RWPE2 (cell line): ENCODE measurements at regions not wholly inside any gene's neighbourhood (a gene's known extent, or its start where the extent isn't known, plus 50 kb on each side); places are given as distances from the start of the nearest gene placed in this dataset.

Experiments used
- ATAC-seq: fragments of 200-7000 bp; cut with Tn5 transposase; 3 replicates; pipeline ENCODE4 v1.9.1; 2021; ENCODE audit warnings: low read depth
- DNase-seq: peaks from one replicate; pipeline ENCODE4 v3.0.0-alpha.2; 2020; ENCODE audit warnings: low spot score
- H3K27ac ChIP-seq: fragments of 450-650 bp; 2 replicates; pipeline ENCODE4 v1.5.1; 2017; ENCODE audit warnings: mild to moderate bottlenecking; ENCODE audit not compliant: poor library complexity, severe bottlenecking
- H3K27me3 ChIP-seq: fragments of 250-450 bp; sonication (Bioruptor Pico); 2 replicates; pipeline ENCODE4 v1.5.1; 2021; ENCODE audit warnings: mild to moderate bottlenecking, moderate library complexity; ENCODE audit not compliant: insufficient read depth, poor library complexity, severe bottlenecking
- H3K36me3 ChIP-seq: fragments of 250-450 bp; sonication (Bioruptor Pico); 2 replicates; pipeline ENCODE4 v1.5.1; 2020; ENCODE audit warnings: low read depth, mild to moderate bottlenecking, moderate library complexity
- H3K4me1 ChIP-seq: fragments of 250-450 bp; sonication (Bioruptor Pico); 2 replicates; pipeline ENCODE4 v1.5.1; 2021; ENCODE audit warnings: mild to moderate bottlenecking, moderate library complexity; ENCODE audit not compliant: insufficient read depth, poor library complexity, severe bottlenecking
- H3K4me3 ChIP-seq: fragments of 250-450 bp; sonication (Bioruptor Pico); 2 replicates; pipeline ENCODE4 v1.5.1; 2021; ENCODE audit warnings: mild to moderate bottlenecking, moderate library complexity; ENCODE audit not compliant: severe bottlenecking
- H3K9me3 ChIP-seq: fragments of 250-450 bp; sonication (Bioruptor Pico); 2 replicates; pipeline ENCODE4 v1.5.1; 2021; ENCODE audit warnings: mild to moderate bottlenecking, moderate library complexity; ENCODE audit not compliant: severe bottlenecking
- TF ChIP-seq, protein P1 (sequence below): fragments of 450-650 bp; IDR thresholded peaks from one replicate; pipeline ENCODE4 v1.5.1; 2017; ENCODE audit warnings: mild to moderate bottlenecking, moderate library complexity; ENCODE audit not compliant: poor library complexity, severe bottlenecking

DNA sequence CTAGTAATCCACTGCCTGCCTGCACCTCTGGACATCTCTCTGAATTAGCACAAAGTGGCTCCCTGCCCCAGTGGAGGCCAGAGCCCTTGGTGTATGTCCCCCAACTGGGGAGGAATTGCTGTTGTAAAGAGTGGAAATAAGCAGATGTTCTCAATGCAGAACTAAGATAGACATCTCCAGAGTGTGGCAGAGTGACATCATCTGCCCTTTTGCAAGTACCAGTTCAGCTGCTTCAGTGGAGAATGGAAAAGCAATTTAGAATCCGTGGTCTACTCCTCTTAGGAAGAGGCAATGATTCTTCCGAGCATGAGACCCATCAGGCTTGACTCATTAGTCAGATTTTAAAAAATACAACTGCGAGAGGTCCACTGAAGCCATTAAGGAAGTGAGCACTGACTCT, 1512.0 kb upstream of the GOT2 start:
- Histone ChIP-seq H3K27ac (no peak overlapping the region), H3K4me1 (no peaks in the 10 kb centered on the region), H3K36me3 (no peaks in the 10 kb centered on the region), H3K4me3 (no peak overlapping the region), H3K9me3 (no peaks in the 10 kb centered on the region), H3K27me3 (no peaks in the 10 kb centered on the region)
- DNase-seq (no peak), ATAC-seq (no peak)
- TF ChIP-seq, protein P1, sequence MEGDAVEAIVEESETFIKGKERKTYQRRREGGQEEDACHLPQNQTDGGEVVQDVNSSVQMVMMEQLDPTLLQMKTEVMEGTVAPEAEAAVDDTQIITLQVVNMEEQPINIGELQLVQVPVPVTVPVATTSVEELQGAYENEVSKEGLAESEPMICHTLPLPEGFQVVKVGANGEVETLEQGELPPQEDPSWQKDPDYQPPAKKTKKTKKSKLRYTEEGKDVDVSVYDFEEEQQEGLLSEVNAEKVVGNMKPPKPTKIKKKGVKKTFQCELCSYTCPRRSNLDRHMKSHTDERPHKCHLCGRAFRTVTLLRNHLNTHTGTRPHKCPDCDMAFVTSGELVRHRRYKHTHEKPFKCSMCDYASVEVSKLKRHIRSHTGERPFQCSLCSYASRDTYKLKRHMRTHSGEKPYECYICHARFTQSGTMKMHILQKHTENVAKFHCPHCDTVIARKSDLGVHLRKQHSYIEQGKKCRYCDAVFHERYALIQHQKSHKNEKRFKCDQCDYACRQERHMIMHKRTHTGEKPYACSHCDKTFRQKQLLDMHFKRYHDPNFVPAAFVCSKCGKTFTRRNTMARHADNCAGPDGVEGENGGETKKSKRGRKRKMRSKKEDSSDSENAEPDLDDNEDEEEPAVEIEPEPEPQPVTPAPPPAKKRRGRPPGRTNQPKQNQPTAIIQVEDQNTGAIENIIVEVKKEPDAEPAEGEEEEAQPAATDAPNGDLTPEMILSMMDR = no peak

- no peaks in the 10 kb centered on the region for H3K9me3 ChIP-seq
- no peak for ATAC-seq
- H3K36me3 ChIP-seq = no peaks in the 10 kb centered on the region
- DNase-seq = no peak
- TF ChIP-seq, protein P1 = no peak
- H3K4me3 ChIP-seq = no peak overlapping the region
- no peak overlapping the region for H3K27ac ChIP-seq
- H3K4me1 ChIP-seq = no peaks in the 10 kb centered on the region
- no peaks in the 10 kb centered on the region for H3K27me3 ChIP-seq
Measured at GRCh38 chr16:60241671-60242070, 1507.6 kb upstream of the GOT2 start.

GRCh38 chr16:60230666-60231065, 1496.5 kb upstream of the GOT2 start:
- no peak overlapping the region for H3K4me3 ChIP-seq
- H3K27me3 ChIP-seq = no peaks in the 10 kb centered on the region
- no peak overlapping the region for H3K27ac ChIP-seq
- no peaks in the 10 kb centered on the region for H3K4me1 ChIP-seq
- no peak for ATAC-seq
- H3K36me3 ChIP-seq = no peaks in the 10 kb centered on the region
- H3K9me3 ChIP-seq = no peaks in the 10 kb centered on the region
- no peak for DNase-seq
- TF ChIP-seq, protein P1 = no peak

DNA sequence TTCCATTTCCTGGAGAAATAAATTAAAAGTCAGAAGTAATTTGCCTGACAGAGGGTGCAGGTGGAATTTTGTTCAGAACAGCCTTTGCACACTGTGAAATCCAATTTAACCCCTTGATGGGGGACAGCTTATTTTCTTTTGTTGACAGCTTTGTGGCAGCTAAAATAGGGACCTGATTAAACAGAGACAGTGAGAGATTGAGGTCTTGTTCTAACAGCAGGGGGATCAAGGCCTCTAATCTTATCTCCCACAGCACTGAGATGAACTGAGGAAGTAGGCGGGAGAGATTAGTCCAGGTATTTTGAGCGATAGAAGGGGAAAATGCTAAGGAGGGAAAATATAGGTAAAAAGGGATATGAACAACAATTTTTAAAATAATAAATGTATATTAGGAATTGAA, 1491.4 kb upstream of the GOT2 start:
- Histone ChIP-seq H3K4me3 (no peak overlapping the region), H3K9me3 (no peaks in the 10 kb centered on the region), H3K27me3 (no peaks in the 10 kb centered on the region), H3K4me1 (no peaks in the 10 kb centered on the region), H3K27ac (no peak overlapping the region), H3K36me3 (no peaks in the 10 kb centered on the region)
- DNase-seq (no peak), ATAC-seq (no peak)
- TF ChIP-seq, protein P1 = no peak

- H3K27ac ChIP-seq = no peak overlapping the region
- no peak for DNase-seq
- ATAC-seq = no peak
Measured at GRCh38 chr16:60217787-60218186, 1483.7 kb upstream of the GOT2 start.

More at GRCh38 chr16:60217787-60218186, 1483.7 kb upstream of the GOT2 start:
- no peaks in the 10 kb centered on the region for H3K36me3 ChIP-seq
- H3K9me3 ChIP-seq = no peaks in the 10 kb centered on the region
- no peaks in the 10 kb centered on the region for H3K27me3 ChIP-seq
- H3K4me1 ChIP-seq = no peaks in the 10 kb centered on the region
- no peak overlapping the region for H3K4me3 ChIP-seq
- TF ChIP-seq, protein P1 = no peak
